ENCODE measurements at regions not wholly inside any gene's neighbourhood (a gene's known extent, or its start where the extent isn't known, plus 50 kb on each side); places are given as distances from the start of the nearest gene placed in this dataset.
A peak's percentile ranks its signal among the peaks of the same experiment; 100 is the strongest.

GRCh38 chr16:51431517-51432241, 280.6 kb upstream of the SALL1 start:
- H3K9me3 ChIP-seq, result no peaks in the 10 kb centered on the region
- TF ChIP-seq POLR2A (IDR thresholded peaks at IDR 0.05) (no peak), CTCF (IDR thresholded peaks at IDR 0.05) (no peak)
- H3K4me3 ChIP-seq, result no peak overlapping the region
- peak in 1 of 2 donors; percentile 33 for DNase-seq
- H3K4me1 ChIP-seq, result no peaks in the 10 kb centered on the region
- H3K27ac ChIP-seq, result no peak overlapping the region
- H3K27me3 ChIP-seq, result no peaks in the 10 kb centered on the region
- intact Hi-C loops (cut with DNase I; ENCODE audit: low total_unique reads), result no loop called here
- H3K36me3 ChIP-seq, result no peaks in the 10 kb centered on the region

- H3K4me3 ChIP-seq, result no peak overlapping the region
- no peaks in the 10 kb centered on the region for H3K9me3 ChIP-seq
- TF ChIP-seq POLR2A (IDR thresholded peaks at IDR 0.05), result no peak
- TF ChIP-seq CTCF (IDR thresholded peaks at IDR 0.05), result no peak
- no peaks in the 10 kb centered on the region for H3K27me3 ChIP-seq
- H3K4me1 ChIP-seq, result no peaks in the 10 kb centered on the region
- no peak overlapping the region for H3K27ac ChIP-seq
- no peak for DNase-seq
- intact Hi-C loops (cut with DNase I; ENCODE audit: low total_unique reads), result no loop called here
- no peaks in the 10 kb centered on the region for H3K36me3 ChIP-seq
Measured at GRCh38 chr16:51430716-51431369, 279.8 kb upstream of the SALL1 start.

GRCh38 chr16:51429041-51429440, 278.0 kb upstream of the SALL1 start:
- H3K4me3 ChIP-seq, result no peak overlapping the region
- H3K27me3 ChIP-seq, result no peaks in the 10 kb centered on the region
- no peak for DNase-seq
- intact Hi-C loops (cut with DNase I; ENCODE audit: low total_unique reads), result no loop called here
- no peak overlapping the region for H3K27ac ChIP-seq
- no peaks in the 10 kb centered on the region for H3K9me3 ChIP-seq
- TF ChIP-seq POLR2A (IDR thresholded peaks at IDR 0.05), result no peak
- TF ChIP-seq CTCF (IDR thresholded peaks at IDR 0.05), result no peak
- no peaks in the 10 kb centered on the region for H3K36me3 ChIP-seq
- H3K4me1 ChIP-seq, result no peaks in the 10 kb centered on the region

- H3K27me3 ChIP-seq, result no peaks in the 10 kb centered on the region
- no peak overlapping the region for H3K27ac ChIP-seq
- intact Hi-C loops (cut with DNase I; ENCODE audit: low total_unique reads), result no loop called here
- no peaks in the 10 kb centered on the region for H3K36me3 ChIP-seq
- no peak for TF ChIP-seq POLR2A (IDR thresholded peaks at IDR 0.05)
- no peak for TF ChIP-seq CTCF (IDR thresholded peaks at IDR 0.05)
- no peak for DNase-seq
- H3K4me1 ChIP-seq, result no peaks in the 10 kb centered on the region
- no peaks in the 10 kb centered on the region for H3K9me3 ChIP-seq
- H3K4me3 ChIP-seq, result no peak overlapping the region
Measured at GRCh38 chr16:51427085-51427484, 276.0 kb upstream of the SALL1 start.

- no peaks in the 10 kb centered on the region for H3K4me1 ChIP-seq
- no peaks in the 10 kb centered on the region for H3K27me3 ChIP-seq
- H3K27ac ChIP-seq, result no peak overlapping the region
- no peak for TF ChIP-seq POLR2A (IDR thresholded peaks at IDR 0.05)
- TF ChIP-seq CTCF (IDR thresholded peaks at IDR 0.05), result no peak
- no peak overlapping the region for H3K4me3 ChIP-seq
- DNase-seq, result no peak
- intact Hi-C loops (cut with DNase I; ENCODE audit: low total_unique reads), result no loop called here
- no peaks in the 10 kb centered on the region for H3K9me3 ChIP-seq
- H3K36me3 ChIP-seq, result no peaks in the 10 kb centered on the region
Measured at GRCh38 chr16:51426276-51426675, 275.2 kb upstream of the SALL1 start.

All from uterus (tissue), 3 donors.